Sigmoid colon (tissue), 6 donors: ENCODE measurements at regions not wholly inside any gene's neighbourhood (a gene's known extent, or its start where the extent isn't known, plus 50 kb on each side); places are given as distances from the start of the nearest gene placed in this dataset.
"Not testable (repeated sequence)": the region's sequence is repeated elsewhere in the genome, so short reads cannot be mapped to it uniquely, and the experiment has no call there.

Source experiments
- DNase-seq: peaks from one replicate; pipeline ENCODE4 v3.0.0-alpha.2; 2019
- H3K27ac ChIP-seq, 4 donors: fragments of 200-600 bp; sonication (generic); one replicate each; pipeline ENCODE4 v1.5.1; 2016 to 2019; ENCODE audit warnings: mild to moderate bottlenecking in 1 of 4
- H3K27me3 ChIP-seq, 3 donors: fragments of 200-600 bp; sonication (generic); one replicate each; pipeline ENCODE4 v1.5.1; 2019; ENCODE audit warnings: mild to moderate bottlenecking in 1 of 3
- H3K36me3 ChIP-seq, 4 donors: fragments of 200-600 bp; sonication (generic); one replicate each; pipeline ENCODE4 v1.5.1; 2016 to 2019
- H3K4me1 ChIP-seq, 4 donors: fragments of 200-600 bp; sonication (generic); one replicate each; pipeline ENCODE4 v1.5.1; 2017 to 2019
- H3K4me3 ChIP-seq, 4 donors: fragments of 200-600 bp; sonication (generic); one replicate each; pipeline ENCODE4 v1.5.1; 2017 to 2019; ENCODE audit warnings: mild to moderate bottlenecking in 2 of 4, moderate library complexity in 1 of 4
- H3K9me3 ChIP-seq, 4 donors: fragments of 200-600 bp in 3 of 4; sonication (generic) in 3 of 4; one replicate each; pipeline versions ENCODE4 v1.5.1 to v1.6.1; 2013 to 2019
- CTCF ChIP-seq, 4 experiments: fragments of 450-650 bp in 3 of 4; fragments of 200-600 bp in 1 of 4; IDR thresholded peaks; one replicate each; pipeline ENCODE4 v1.5.1; 2016 to 2019; ENCODE audit warnings: antibody characterized with exemption in 4 of 4, mild to moderate bottlenecking in 3 of 4, moderate library complexity in 2 of 4
- EP300 ChIP-seq, 4 donors: sonication (generic); formaldehyde crosslinking; IDR thresholded peaks; one replicate each; pipeline ENCODE4 v1.6.1; 2017; ENCODE audit warnings: antibody characterized with exemption in 4 of 4
- POLR2A ChIP-seq, 2 donors: fragments of 450-650 bp; IDR thresholded peaks; one replicate each; pipeline ENCODE4 v1.6.1; 2016; ENCODE audit warnings: antibody characterized with exemption in 2 of 2, mild to moderate bottlenecking in 2 of 2, moderate library complexity in 2 of 2
- POLR2AphosphoS5 ChIP-seq, 4 donors: sonication (generic); formaldehyde crosslinking; IDR thresholded peaks; one replicate each; pipeline ENCODE4 v1.6.1; 2017; ENCODE audit warnings: antibody characterized with exemption in 4 of 4
- WGBS, 2 donors: extraction: QIAGEN DNeasy Blood & Tissue Kit; methylation state at CpG; one replicate each; pipeline ENCODE4 v1.1.7; 2013; 5-methylcytosine and 5-hydroxymethylcytosine counted together
- intact Hi-C: fragments of 100-400 bp; cut with DNase I; formaldehyde crosslinking; loops from one replicate; pipeline ENCODE4 v1.15.1; 2023
- donor health status: healthy with polysubstance abuse.
- donor health status: healthy.

GRCh38 chr5:118353970-118354369 is 634.4 kb downstream of the DTWD2 start:
- TF ChIP-seq POLR2A (IDR thresholded peaks at IDR 0.05) (no peak), CTCF (IDR thresholded peaks at IDR 0.05) (no peak), EP300 (IDR thresholded peaks at IDR 0.05) (no peak), POLR2AphosphoS5 (IDR thresholded peaks at IDR 0.05) (no peak)
- intact Hi-C loops, result no loop called here
- no peaks in the 10 kb centered on the region for H3K36me3 ChIP-seq
- H3K4me1 ChIP-seq, result no peaks in the 10 kb centered on the region
- no peaks in the 10 kb centered on the region for H3K9me3 ChIP-seq
- no peak overlapping the region for H3K4me3 ChIP-seq
- no peaks in the 10 kb centered on the region for H3K27me3 ChIP-seq
- no peak for DNase-seq
- no peak overlapping the region for H3K27ac ChIP-seq

- Histone ChIP-seq H3K9me3 (peaks cover 0 to 3% (median 0%) of the 10 kb centered on the region in 4 donors), H3K27ac (no peak overlapping the region), H3K4me1 (no peaks in the 10 kb centered on the region), H3K4me3 (no peak overlapping the region), H3K36me3 (no peaks in the 10 kb centered on the region), H3K27me3 (no peaks in the 10 kb centered on the region)
- no peak for TF ChIP-seq POLR2A (IDR thresholded peaks at IDR 0.05)
- no peak for TF ChIP-seq POLR2AphosphoS5 (IDR thresholded peaks at IDR 0.05)
- TF ChIP-seq EP300 (IDR thresholded peaks at IDR 0.05), result no peak
- no peak for TF ChIP-seq CTCF (IDR thresholded peaks at IDR 0.05)
- intact Hi-C loops, result no loop called here
- no peak for DNase-seq
These were observed 651.9 kb downstream of the DTWD2 start for GRCh38 chr5:118336468-118336867.

- Histone ChIP-seq H3K36me3 (no peaks in the 10 kb centered on the region), H3K4me3 (no peak overlapping the region), H3K9me3 (no peaks in the 10 kb centered on the region), H3K27me3 (no peaks in the 10 kb centered on the region), H3K27ac (no peak overlapping the region), H3K4me1 (no peaks in the 10 kb centered on the region)
- 86 to 91% methylated on average over 3 of the region's 3 CpGs for WGBS, 2 donors
- intact Hi-C loops, result no loop called here
- DNase-seq, result no peak
- no peak for TF ChIP-seq EP300 (IDR thresholded peaks at IDR 0.05)
- TF ChIP-seq POLR2AphosphoS5 (IDR thresholded peaks at IDR 0.05), result no peak
- no peak for TF ChIP-seq CTCF (IDR thresholded peaks at IDR 0.05)
- TF ChIP-seq POLR2A (IDR thresholded peaks at IDR 0.05), result no peak
These were observed 661.0 kb downstream of the DTWD2 start for GRCh38 chr5:118327389-118327788.

GRCh38 chr5:118326481-118327045 is 661.8 kb downstream of the DTWD2 start:
- H3K4me3 ChIP-seq, result no peak overlapping the region
- DNase-seq, result no peak
- intact Hi-C loops, result no loop called here
- no peaks in the 10 kb centered on the region for H3K4me1 ChIP-seq
- H3K9me3 ChIP-seq, result no peaks in the 10 kb centered on the region
- H3K36me3 ChIP-seq, result no peaks in the 10 kb centered on the region
- H3K27ac ChIP-seq, result no peak overlapping the region
- WGBS, 2 donors, result 68 to 74% methylated on average over 5 of the region's 5 CpGs
- H3K27me3 ChIP-seq, result no peaks in the 10 kb centered on the region
- no peak for TF ChIP-seq EP300 (IDR thresholded peaks at IDR 0.05)
- no peak for TF ChIP-seq POLR2A (IDR thresholded peaks at IDR 0.05)
- TF ChIP-seq POLR2AphosphoS5 (IDR thresholded peaks at IDR 0.05), result no peak
- TF ChIP-seq CTCF (IDR thresholded peaks at IDR 0.05), result no peak

- WGBS, 2 donors, result 45 to 62% methylated on average over 2 of the region's 2 CpGs
- intact Hi-C loops, result no loop called here
- no peak for DNase-seq
- Histone ChIP-seq H3K27ac (no peak overlapping the region), H3K36me3 (no peaks in the 10 kb centered on the region), H3K4me3 (no peak overlapping the region), H3K9me3 (no peaks in the 10 kb centered on the region), H3K4me1 (no peaks in the 10 kb centered on the region), H3K27me3 (no peaks in the 10 kb centered on the region)
- TF ChIP-seq CTCF (IDR thresholded peaks at IDR 0.05), result no peak
- no peak for TF ChIP-seq POLR2A (IDR thresholded peaks at IDR 0.05)
- no peak for TF ChIP-seq EP300 (IDR thresholded peaks at IDR 0.05)
- no peak for TF ChIP-seq POLR2AphosphoS5 (IDR thresholded peaks at IDR 0.05)
These were observed 662.4 kb downstream of the DTWD2 start for GRCh38 chr5:118325931-118326330.

GRCh38 chr5:118323723-118324122 is 664.6 kb downstream of the DTWD2 start:
- H3K4me3 ChIP-seq, H3K9me3 ChIP-seq, H3K4me1 ChIP-seq, H3K27me3 ChIP-seq, DNase-seq, H3K27ac ChIP-seq, intact Hi-C loops, H3K36me3 ChIP-seq: not testable (repeated sequence)
- 90 to 91% methylated on average over 5 of the region's 5 CpGs for WGBS, 2 donors
